AG04450 (cell line): ENCODE measurements at regions not wholly inside any gene's neighbourhood (a gene's known extent, or its start where the extent isn't known, plus 50 kb on each side); places are given as distances from the start of the nearest gene placed in this dataset.

Experiments
- CTCF ChIA-PET: fragments of 300-600, 350-600 bp; formaldehyde crosslinking; extraction: SDS; loops from one replicate; lab custom pipeline; 2022; ENCODE audit warnings: antibody characterized with exemption, inconsistent platforms; lab: Charles Lee
- POLR2A ChIA-PET: fragments of 350-600 bp; formaldehyde crosslinking; extraction: SDS; loops from one replicate; lab custom pipeline; 2021; ENCODE audit warnings: antibody characterized with exemption, inconsistent platforms; lab: Yijun Ruan, JAX
- DNase-seq: peaks from one replicate; pipeline ENCODE4 v3.0.0-alpha.2; 2011; ENCODE audit warnings: low read depth, low spot score
- H3K27ac ChIP-seq: one replicate; pipeline ENCODE4 v1.5.1; 2012; ENCODE audit warnings: low read depth, low read length, control low read depth
- H3K27me3 ChIP-seq: one replicate; pipeline ENCODE4 v1.6.0; 2012; ENCODE audit warnings: low read length; ENCODE audit not compliant: control insufficient read depth, insufficient read depth
- H3K4me3 ChIP-seq: 2 replicates; pipeline ENCODE4 v1.5.1; 2011; ENCODE audit warnings: mild to moderate bottlenecking, low read depth, low read length, control low read depth
- H3K9me3 ChIP-seq: 2 replicates; pipeline ENCODE4 v1.5.1; 2012; ENCODE audit warnings: low read length; ENCODE audit not compliant: control insufficient read depth, insufficient read depth
- CTCF ChIP-seq: IDR thresholded peaks from 2 replicates; pipeline ENCODE4 v1.5.1; 2011; ENCODE audit warnings: low read depth, low read length, control low read depth, inconsistent platforms

DNA sequence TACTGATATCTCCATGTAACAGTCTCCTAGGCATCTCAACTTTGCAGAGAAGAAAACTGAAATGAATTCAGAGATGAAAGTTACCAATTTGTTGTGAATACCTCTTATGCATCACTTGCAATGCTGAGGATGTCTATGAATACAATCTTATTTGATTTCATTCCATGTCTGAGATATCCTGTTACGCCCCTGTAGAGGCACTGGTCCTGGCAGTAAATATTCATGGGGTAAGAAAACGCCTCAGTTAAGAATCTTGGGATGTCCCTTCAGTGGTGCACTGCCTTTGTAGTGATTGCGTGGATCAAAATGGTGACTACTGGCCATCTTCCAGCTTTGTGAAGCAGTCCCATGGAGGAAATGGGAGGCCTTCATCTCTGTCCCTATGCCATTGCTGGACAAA lies 229.1 kb upstream of the C9orf72 start:
- no peak for TF ChIP-seq CTCF
- CTCF ChIA-PET: no interaction called here
- no peak for DNase-seq
- no peak overlapping the region for H3K4me3 ChIP-seq
- H3K9me3 ChIP-seq: no peaks in the 10 kb centered on the region
- POLR2A ChIA-PET: no interaction called here
- no peak overlapping the region for H3K27ac ChIP-seq
- no peaks in the 10 kb centered on the region for H3K27me3 ChIP-seq

- TF ChIP-seq CTCF: no peak
- Histone ChIP-seq H3K4me3 (no peak overlapping the region), H3K27ac (no peak overlapping the region), H3K9me3 (no peaks in the 10 kb centered on the region), H3K27me3 (no peaks in the 10 kb centered on the region)
- no peak for DNase-seq
- ChIA-PET POLR2A (no interaction called here), CTCF (no interaction called here)
Observed at GRCh38 chr9:27808864-27809263, 235.6 kb upstream of the C9orf72 start.

GRCh38 chr9:27817747-27818146 lies 244.5 kb upstream of the C9orf72 start:
- H3K27ac ChIP-seq: no peak overlapping the region
- POLR2A ChIA-PET: no interaction called here
- CTCF ChIA-PET: no interaction called here
- no peak for DNase-seq
- no peak overlapping the region for H3K4me3 ChIP-seq
- TF ChIP-seq CTCF: no peak
- no peaks in the 10 kb centered on the region for H3K27me3 ChIP-seq
- no peaks in the 10 kb centered on the region for H3K9me3 ChIP-seq

- DNase-seq: no peak
- H3K4me3 ChIP-seq: no peak overlapping the region
- ChIA-PET CTCF (no interaction called here), POLR2A (no interaction called here)
- no peaks in the 10 kb centered on the region for H3K27me3 ChIP-seq
- no peak overlapping the region for H3K27ac ChIP-seq
- TF ChIP-seq CTCF: no peak
- H3K9me3 ChIP-seq: no peaks in the 10 kb centered on the region
Observed at GRCh38 chr9:27818348-27818747, 245.1 kb upstream of the C9orf72 start.

DNA sequence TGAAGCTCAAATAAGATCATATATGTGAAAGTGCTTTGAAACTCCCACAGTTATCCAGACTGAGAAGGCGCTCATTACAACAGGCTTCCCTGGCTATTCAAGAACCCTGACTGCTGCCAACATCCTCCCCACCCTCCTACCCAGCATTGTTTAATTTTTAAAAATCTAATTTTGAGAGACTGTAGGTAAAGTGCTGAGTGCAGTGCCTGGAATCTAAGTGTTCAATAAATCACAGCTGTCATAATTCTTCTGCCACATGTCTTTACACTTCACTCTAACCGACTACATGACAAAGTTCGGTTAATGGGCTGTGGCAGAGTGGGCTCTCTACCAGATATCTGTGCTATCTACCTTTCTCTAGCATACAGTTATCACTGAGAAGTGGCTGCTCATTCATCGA lies 255.6 kb upstream of the C9orf72 start:
- Histone ChIP-seq H3K27ac (no peak overlapping the region), H3K27me3 (no peaks in the 10 kb centered on the region), H3K4me3 (no peak overlapping the region), H3K9me3 (no peaks in the 10 kb centered on the region)
- ChIA-PET POLR2A (no interaction called here), CTCF (no interaction called here)
- TF ChIP-seq CTCF: no peak
- DNase-seq: no peak
